ENCODE measurements at regions not wholly inside any gene's neighbourhood (a gene's known extent, or its start where the extent isn't known, plus 50 kb on each side); places are given as distances from the start of the nearest gene placed in this dataset.

DNA sequence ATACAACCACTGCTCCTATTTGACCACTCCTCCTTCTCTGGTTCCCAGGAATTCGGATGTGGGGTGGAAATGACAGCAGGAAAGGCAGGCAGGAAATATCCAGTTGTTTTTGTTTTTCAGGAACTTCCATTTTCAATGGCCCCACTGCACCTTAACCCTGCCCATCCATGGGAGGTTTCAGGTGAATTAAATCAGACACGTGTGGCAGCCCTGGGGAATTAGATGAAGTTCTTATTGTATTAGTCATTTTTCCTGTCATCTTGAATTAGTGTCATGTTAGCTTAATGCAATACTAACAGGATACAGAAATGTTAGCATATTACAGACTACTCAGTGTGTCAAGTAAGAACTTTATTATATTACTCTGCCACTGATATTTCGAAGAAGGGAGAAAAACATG, 146.4 kb downstream of the CHD9NB start:
- no peak for DNase-seq
- in situ Hi-C loops (cut with MboI; ENCODE audit: low pct_unique_long_range_greater_than_20kb, low sequenced_read_pairs): no loop called here

DNA sequence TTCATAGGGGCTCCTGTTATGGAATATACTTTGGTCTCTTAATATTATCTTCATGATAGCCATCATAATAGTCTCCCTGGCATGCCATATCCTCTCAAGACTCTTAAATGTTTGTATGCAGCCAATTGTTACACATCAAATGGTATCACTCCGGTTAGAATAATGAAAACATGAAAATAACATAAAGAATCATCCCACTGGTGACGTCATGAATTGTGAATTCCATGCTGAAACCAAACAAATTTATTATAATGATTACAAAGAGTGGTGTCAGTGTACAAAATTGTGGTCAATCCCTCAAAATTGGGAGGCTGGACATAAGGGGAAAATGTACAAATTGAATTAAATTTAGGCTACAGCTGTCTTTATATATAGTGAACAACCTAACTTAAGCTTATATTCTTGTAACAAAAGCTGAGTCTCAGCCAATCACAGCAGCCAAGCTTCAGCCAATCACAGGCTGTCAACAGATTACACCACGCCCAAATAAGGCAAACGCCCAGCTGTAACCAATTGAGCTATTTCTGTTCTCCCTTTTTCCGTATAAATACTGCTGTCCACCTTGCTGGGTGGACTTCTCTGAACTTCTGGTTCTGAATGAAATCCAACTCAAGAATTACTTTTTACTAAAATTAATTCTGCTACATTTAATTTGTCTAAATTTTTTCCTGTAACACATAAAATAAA, 156.1 kb downstream of the CHD9NB start:
- DNase-seq: no peak
- in situ Hi-C loops (cut with MboI; ENCODE audit: low pct_unique_long_range_greater_than_20kb, low sequenced_read_pairs): no loop called here

DNA sequence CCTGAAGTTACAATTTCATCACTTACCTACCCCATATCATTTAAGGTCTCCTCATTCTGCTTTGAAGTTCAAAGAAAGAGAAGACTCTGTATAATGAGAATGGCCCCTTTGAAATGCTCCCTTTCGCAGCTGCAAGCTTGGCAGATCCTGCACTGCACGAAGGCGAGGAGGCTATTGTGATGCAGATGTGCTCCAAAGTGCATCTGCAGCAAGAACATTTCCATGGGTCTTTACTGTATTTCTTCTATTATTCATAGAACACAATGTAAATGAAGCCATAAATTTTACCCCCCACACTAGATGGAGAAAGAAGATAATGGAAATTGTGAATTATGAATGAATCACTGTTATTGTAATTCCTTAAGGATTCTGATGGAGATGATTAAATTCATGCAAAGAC, 178.7 kb downstream of the CHD9NB start:
- DNase-seq: no peak
- in situ Hi-C loops (cut with MboI; ENCODE audit: low pct_unique_long_range_greater_than_20kb, low sequenced_read_pairs): no loop called here

DNA sequence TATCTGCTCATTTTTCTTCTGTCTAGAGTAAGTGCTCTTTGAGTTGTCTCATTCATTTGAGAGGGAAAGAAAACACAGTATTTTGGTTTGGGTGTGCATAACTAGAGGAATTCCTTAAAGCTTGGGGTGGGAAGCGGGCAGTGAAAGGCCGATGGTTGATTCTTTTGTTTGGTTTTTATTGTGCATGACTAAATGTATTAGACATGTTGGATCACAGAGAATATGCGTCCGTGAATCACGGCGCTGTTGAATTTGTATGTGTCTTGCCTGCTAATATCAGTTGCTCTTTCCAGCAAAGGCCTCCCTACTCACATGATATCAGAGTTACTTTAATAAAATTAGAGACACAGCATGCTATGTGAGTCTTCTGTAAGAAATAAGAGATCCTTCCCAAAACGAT, 180.0 kb downstream of the CHD9NB start:
- DNase-seq: no peak
- in situ Hi-C loops (cut with MboI; ENCODE audit: low pct_unique_long_range_greater_than_20kb, low sequenced_read_pairs): no loop called here

DNA sequence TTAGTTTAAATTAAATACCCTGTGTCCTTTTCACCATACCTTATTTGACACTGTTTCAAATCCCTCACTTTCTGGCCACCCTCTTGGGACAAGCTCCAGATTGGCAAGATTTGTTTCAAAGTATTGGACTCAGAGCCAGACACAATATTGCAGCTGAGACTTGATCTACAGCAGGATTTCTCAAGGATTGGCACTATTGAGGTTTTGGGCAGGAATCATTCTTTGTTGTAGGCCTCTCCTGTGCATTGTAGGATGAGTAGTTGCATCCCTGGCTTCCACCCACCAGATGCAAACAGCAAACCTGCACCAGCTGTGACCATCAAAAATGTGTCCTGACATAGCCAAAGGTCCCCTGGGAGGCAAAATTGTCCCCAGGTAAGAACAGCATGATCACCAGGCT, 181.2 kb downstream of the CHD9NB start:
- in situ Hi-C loops (cut with MboI; ENCODE audit: low pct_unique_long_range_greater_than_20kb, low sequenced_read_pairs): no loop called here

GRCh38 chr16:52869243-52869642, 183.5 kb downstream of the CHD9NB start:
- DNase-seq: no peak
- in situ Hi-C loops (cut with MboI; ENCODE audit: low pct_unique_long_range_greater_than_20kb, low sequenced_read_pairs): no loop called here

More for the DNA sequence above, 181.2 kb downstream of the CHD9NB start:
- no peak for DNase-seq

DNA sequence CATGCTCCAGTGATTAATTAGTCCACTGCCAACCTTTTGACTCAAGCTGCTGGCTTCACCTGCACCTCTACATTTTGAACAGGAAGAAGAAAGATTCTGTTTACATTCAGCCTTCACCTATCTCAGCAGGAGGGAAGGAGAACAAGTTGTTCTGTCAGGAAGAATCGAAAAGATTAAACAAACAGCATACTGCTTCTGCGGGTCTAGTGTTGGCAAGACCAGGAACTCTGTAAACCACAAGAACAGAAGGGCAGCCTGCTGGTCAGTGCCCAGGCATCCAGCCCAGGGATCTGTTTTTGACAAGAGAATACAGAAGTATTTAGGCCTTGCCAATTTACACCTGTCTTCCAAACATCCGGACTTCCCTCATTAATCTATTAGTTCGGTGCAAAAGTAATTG, 189.7 kb downstream of the CHD9NB start:
- in situ Hi-C loops (cut with MboI; ENCODE audit: low pct_unique_long_range_greater_than_20kb, low sequenced_read_pairs): no loop called here
- no peak for DNase-seq

- in situ Hi-C loops (cut with MboI; ENCODE audit: low pct_unique_long_range_greater_than_20kb, low sequenced_read_pairs): no loop called here
- no peak for DNase-seq
Observed at GRCh38 chr16:52861614-52862022, 191.1 kb downstream of the CHD9NB start.

DNA sequence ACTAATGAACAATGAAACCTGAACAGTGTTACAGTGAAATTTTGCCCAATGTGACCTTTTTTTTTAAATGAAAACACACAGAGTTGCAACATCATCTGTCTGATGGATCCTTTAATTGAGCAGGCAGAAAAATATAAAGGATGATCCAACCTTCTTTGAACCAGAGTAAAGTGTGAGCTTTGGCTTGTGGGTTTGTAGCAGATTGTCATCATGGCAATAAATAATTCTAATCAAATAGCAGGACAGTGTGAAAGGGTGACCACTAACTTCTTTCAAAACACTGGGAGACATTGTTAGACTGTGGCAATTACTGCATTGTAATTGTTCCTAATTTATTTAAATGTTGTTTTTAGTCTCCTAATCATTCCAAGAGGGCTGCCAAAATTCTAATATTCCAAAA, 197.2 kb downstream of the CHD9NB start:
- in situ Hi-C loops (cut with MboI; ENCODE audit: low pct_unique_long_range_greater_than_20kb, low sequenced_read_pairs): no loop called here
- no peak for DNase-seq

GRCh38 chr16:52852978-52853377, 199.7 kb downstream of the CHD9NB start:
- no peak for DNase-seq
- in situ Hi-C loops (cut with MboI; ENCODE audit: low pct_unique_long_range_greater_than_20kb, low sequenced_read_pairs): no loop called here

GRCh38 chr16:52851211-52851740, 201.4 kb downstream of the CHD9NB start:
- in situ Hi-C loops (cut with MboI; ENCODE audit: low pct_unique_long_range_greater_than_20kb, low sequenced_read_pairs): no loop called here

DNA sequence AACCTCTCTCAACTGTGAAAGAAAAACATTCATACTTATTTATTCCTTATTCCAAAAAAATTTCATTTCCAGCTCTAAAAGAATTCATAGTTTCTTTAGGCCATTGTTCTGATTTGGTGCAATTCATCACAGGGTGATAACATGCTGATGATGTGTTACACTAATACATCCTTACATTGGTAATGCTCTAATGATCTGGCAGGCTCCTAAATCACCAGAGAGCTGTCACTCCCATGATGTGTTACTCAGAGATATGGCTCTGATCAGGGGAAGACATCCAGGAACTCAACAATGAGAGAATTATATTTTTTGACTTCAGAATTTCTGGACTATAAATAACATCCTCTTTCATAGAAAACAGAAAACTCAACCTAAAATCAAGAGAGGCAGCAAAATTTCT, 209.3 kb downstream of the CHD9NB start:
- in situ Hi-C loops (cut with MboI; ENCODE audit: low pct_unique_long_range_greater_than_20kb, low sequenced_read_pairs): no loop called here
- DNase-seq: no peak

More at GRCh38 chr16:52851211-52851740, 201.4 kb downstream of the CHD9NB start:
- DNase-seq: no peak

- DNase-seq: no peak
- in situ Hi-C loops (cut with MboI; ENCODE audit: low pct_unique_long_range_greater_than_20kb, low sequenced_read_pairs): no loop called here
Observed at GRCh38 chr16:52837251-52837650, 215.4 kb downstream of the CHD9NB start.

DNA sequence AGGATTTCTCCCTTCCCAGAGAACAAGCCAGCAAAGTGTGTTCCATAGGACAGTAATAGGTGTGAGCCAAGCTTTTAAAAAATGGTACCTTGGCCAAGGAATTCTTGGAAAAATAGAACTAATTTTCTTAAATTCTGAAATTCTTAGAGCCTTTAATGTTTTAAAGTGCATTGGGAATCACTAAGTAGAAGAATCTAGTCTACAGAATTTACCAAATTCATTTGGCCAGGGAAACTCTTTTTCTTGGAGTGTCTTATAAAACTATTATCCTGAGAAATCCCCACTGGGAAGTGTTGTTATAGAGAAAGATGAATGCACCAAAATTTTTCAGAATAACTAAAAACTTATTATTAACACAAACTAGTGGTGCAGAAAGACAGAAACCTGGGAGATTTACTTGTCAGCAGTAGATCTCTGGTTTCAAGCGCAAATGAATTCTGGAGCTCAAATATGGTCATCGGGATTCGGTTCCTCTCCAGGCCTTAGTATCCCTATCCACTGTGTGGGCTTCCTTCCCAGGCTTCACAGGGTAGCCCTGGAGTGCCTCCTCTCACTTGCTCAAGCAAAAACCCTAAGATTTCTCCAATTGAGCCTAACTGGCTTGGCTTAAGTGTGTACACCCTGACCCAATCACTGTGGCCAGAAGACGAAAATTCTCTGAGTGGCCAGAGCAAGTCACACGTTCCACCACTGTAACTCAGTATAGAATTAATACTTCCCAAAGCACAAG, 217.8 kb downstream of the CHD9NB start:
- no peak for DNase-seq
- in situ Hi-C loops (cut with MboI; ENCODE audit: low pct_unique_long_range_greater_than_20kb, low sequenced_read_pairs): no loop called here

- no peak for DNase-seq
- in situ Hi-C loops (cut with MboI; ENCODE audit: low pct_unique_long_range_greater_than_20kb, low sequenced_read_pairs): no loop called here
Observed at GRCh38 chr16:52832771-52833170, 219.9 kb downstream of the CHD9NB start.

GRCh38 chr16:52827456-52827855, 225.2 kb downstream of the CHD9NB start:
- in situ Hi-C loops (cut with MboI; ENCODE audit: low pct_unique_long_range_greater_than_20kb, low sequenced_read_pairs): no loop called here
- no peak for DNase-seq

DNA sequence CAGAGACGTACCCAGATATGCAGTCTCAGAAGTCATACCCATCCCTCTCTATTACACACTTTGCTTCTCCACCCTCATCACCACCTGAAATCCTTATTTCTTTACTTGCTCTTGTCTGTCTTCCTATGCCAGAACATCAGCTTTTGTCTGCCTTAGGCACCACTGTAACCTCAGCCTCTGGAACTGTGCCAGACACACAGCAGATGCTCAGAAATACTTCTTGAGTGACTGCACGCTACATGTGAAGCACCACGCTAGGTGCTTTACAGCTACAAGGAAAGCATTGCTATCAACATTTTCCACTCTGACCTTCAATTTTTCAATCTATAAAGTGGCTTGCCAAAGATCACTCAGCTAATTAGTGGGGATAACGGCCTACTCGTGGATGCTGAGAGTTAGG, 226.8 kb downstream of the CHD9NB start:
- DNase-seq: no peak
- in situ Hi-C loops (cut with MboI; ENCODE audit: low pct_unique_long_range_greater_than_20kb, low sequenced_read_pairs): no loop called here

DNA sequence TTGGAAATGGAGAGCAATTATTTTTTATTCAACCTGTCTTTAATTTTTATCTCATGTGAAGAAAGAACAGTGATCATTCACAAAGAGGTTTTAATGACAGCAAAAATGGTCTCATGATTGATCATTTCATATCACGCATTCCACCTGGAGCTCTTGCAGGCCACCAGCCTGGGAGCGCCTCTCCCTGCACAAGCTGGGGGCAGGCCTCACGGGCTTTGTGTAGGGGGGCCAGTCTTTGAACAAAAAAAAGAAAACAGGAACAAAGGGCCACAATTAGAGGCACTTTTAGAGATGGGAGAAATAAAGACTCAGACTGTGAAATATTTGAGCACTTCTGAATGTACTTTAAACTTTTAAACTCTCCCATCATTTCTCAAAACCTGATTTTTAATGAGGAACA, 232.9 kb downstream of the CHD9NB start:
- in situ Hi-C loops (cut with MboI; ENCODE audit: low pct_unique_long_range_greater_than_20kb, low sequenced_read_pairs): no loop called here

DNA sequence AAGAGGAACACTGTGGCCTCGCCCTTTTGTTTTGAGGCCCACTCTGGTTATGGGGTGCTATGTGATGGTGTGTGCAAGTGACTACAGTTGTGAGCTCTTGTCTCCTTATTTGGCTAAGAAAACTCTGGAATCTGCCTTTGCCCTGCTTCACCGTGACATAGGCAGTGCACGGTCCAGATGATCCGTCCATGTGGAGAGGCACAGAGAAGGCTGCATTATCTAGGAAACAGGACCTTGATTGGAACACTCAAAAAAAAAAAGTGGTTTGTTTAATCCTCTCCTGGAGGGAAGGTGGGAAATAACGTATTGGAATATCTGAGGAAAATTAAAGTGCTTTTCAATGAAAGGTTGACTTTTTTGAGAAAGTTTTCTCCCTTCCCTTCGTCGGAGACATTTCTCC, 233.3 kb downstream of the CHD9NB start:
- in situ Hi-C loops (cut with MboI; ENCODE audit: low pct_unique_long_range_greater_than_20kb, low sequenced_read_pairs): no loop called here
- no peak for DNase-seq

More for the DNA sequence above, 232.9 kb downstream of the CHD9NB start:
- DNase-seq: no peak

GRCh38 chr16:52817696-52818095, 235.0 kb downstream of the CHD9NB start:
- no peak for DNase-seq
- in situ Hi-C loops (cut with MboI; ENCODE audit: low pct_unique_long_range_greater_than_20kb, low sequenced_read_pairs): no loop called here

GRCh38 chr16:52816993-52817392, 235.7 kb downstream of the CHD9NB start:
- in situ Hi-C loops (cut with MboI; ENCODE audit: low pct_unique_long_range_greater_than_20kb, low sequenced_read_pairs): no loop called here
- no peak for DNase-seq
